ENCODE measurements at regions not wholly inside any gene's neighbourhood (a gene's known extent, or its start where the extent isn't known, plus 50 kb on each side); places are given as distances from the start of the nearest gene placed in this dataset.

DNA sequence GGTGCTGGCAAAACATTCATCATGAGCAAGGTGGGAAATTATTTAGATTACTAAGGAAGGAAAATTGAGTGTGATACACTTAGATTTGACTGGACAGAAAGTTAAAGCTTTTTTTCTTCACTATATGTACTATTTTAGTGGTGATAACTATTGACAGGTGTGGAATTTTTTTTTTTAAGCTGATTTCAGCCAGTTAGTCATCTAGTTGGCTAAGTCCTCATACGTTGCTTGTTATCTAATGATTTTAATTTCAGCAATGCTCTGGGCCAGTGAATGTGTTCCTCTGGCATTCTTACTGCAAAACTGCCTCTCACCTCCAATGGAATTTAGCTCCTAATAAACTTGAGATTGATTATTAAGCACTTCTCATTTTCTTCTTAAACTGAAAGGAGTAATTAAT is 1223.2 kb upstream of the ACVR2A start:
- TF ChIP-seq, protein P1, sequence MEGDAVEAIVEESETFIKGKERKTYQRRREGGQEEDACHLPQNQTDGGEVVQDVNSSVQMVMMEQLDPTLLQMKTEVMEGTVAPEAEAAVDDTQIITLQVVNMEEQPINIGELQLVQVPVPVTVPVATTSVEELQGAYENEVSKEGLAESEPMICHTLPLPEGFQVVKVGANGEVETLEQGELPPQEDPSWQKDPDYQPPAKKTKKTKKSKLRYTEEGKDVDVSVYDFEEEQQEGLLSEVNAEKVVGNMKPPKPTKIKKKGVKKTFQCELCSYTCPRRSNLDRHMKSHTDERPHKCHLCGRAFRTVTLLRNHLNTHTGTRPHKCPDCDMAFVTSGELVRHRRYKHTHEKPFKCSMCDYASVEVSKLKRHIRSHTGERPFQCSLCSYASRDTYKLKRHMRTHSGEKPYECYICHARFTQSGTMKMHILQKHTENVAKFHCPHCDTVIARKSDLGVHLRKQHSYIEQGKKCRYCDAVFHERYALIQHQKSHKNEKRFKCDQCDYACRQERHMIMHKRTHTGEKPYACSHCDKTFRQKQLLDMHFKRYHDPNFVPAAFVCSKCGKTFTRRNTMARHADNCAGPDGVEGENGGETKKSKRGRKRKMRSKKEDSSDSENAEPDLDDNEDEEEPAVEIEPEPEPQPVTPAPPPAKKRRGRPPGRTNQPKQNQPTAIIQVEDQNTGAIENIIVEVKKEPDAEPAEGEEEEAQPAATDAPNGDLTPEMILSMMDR (IDR thresholded peaks at IDR 0.05), result no peak
- no peak for TF ChIP-seq POLR2A (IDR thresholded peaks at IDR 0.05)
- TF ChIP-seq EP300 (IDR thresholded peaks at IDR 0.05), result no peak

Measured in suprapubic skin (tissue), 3 donors.